Neural progenitor cell (in vitro differentiated cells): ENCODE measurements at regions not wholly inside any gene's neighbourhood (a gene's known extent, or its start where the extent isn't known, plus 50 kb on each side); places are given as distances from the start of the nearest gene placed in this dataset.

Experiments
- DNase-seq: peaks from one replicate; pipeline ENCODE4 v3.0.0-alpha.2; 2016; ENCODE audit warnings: low spot score
- H2AFZ ChIP-seq: fragments of 200-600 bp; sonication (generic); replicated peaks from 2 replicates; pipeline ENCODE4 v1.6.1; 2016; ENCODE audit warnings: antibody characterized with exemption
- H3F3A ChIP-seq: fragments of 200-600 bp; sonication (generic); 2 replicates; pipeline ENCODE4 v1.6.1; 2016; ENCODE audit warnings: antibody characterized with exemption, low read depth
- H3K27ac ChIP-seq: fragments of 200-600 bp; sonication (generic); 2 replicates; pipeline ENCODE4 v1.5.1; 2016; ENCODE audit warnings: mild to moderate bottlenecking
- H3K27me3 ChIP-seq: fragments of 200-600 bp; sonication (generic); 2 replicates; pipeline ENCODE4 v1.6.1; 2016; ENCODE audit warnings: mild to moderate bottlenecking, moderate library complexity
- H3K36me3 ChIP-seq: fragments of 200-600 bp; sonication (generic); 2 replicates; pipeline ENCODE4 v1.5.1; 2016
- H3K4me1 ChIP-seq: fragments of 200-600 bp; sonication (generic); 2 replicates; pipeline ENCODE4 v1.6.1; 2016; ENCODE audit warnings: mixed run types
- H3K4me2 ChIP-seq: fragments of 200-600 bp; sonication (generic); 2 replicates; pipeline ENCODE4 v1.6.1; 2016
- H3K4me3 ChIP-seq: fragments of 200-600 bp; sonication (generic); 2 replicates; pipeline ENCODE4 v1.5.1; 2016
- H3K79me2 ChIP-seq: fragments of 200-600 bp; sonication (generic); 2 replicates; pipeline ENCODE4 v1.6.1; 2016; ENCODE audit warnings: low read depth
- H3K9ac ChIP-seq: fragments of 200-600 bp; sonication (generic); 2 replicates; pipeline ENCODE4 v1.6.1; 2016
- H3K9me3 ChIP-seq: fragments of 200-600 bp; sonication (generic); 2 replicates; pipeline ENCODE4 v1.5.1; 2016; ENCODE audit warnings: low read depth
- H4K20me1 ChIP-seq: fragments of 200-600 bp; sonication (generic); 2 replicates; pipeline ENCODE4 v1.6.1; 2016; ENCODE audit warnings: low read depth
- H3K27ac Mint-ChIP-seq: 3 replicates; pipeline ENCODE4 v1.8.0; 2021; ENCODE audit warnings: mixed read lengths
- H3K27me3 Mint-ChIP-seq: 2 replicates; pipeline ENCODE4 v1.8.0; 2022; ENCODE audit warnings: low read depth, mild to moderate bottlenecking, inconsistent platforms, moderate library complexity, mixed read lengths; ENCODE audit not compliant: insufficient read depth
- H3K36me3 Mint-ChIP-seq: 3 replicates; pipeline ENCODE4 v1.8.0; 2021; ENCODE audit warnings: mixed read lengths
- H3K4me1 Mint-ChIP-seq: 3 replicates; pipeline ENCODE4 v1.8.0; 2021; ENCODE audit warnings: mixed read lengths
- H3K4me3 Mint-ChIP-seq: 3 replicates; pipeline ENCODE4 v1.8.0; 2021; ENCODE audit warnings: mild to moderate bottlenecking, moderate library complexity, mixed read lengths
- H3K9me3 Mint-ChIP-seq: 3 replicates; pipeline ENCODE4 v1.8.0; 2020; ENCODE audit warnings: mixed read lengths
- EZH2 ChIP-seq: fragments of 200-600 bp; sonication (generic); IDR thresholded peaks from 2 replicates; pipeline ENCODE4 v1.6.1; 2017; ENCODE audit warnings: antibody characterized with exemption, mild to moderate bottlenecking, moderate library complexity
- EZH2phosphoT487 ChIP-seq: fragments of 200-600 bp; sonication (generic); IDR thresholded peaks from 2 replicates; pipeline ENCODE4 v1.6.1; 2017; ENCODE audit warnings: antibody characterized with exemption
- TF ChIP-seq, protein P1 (sequence below): fragments of 200-600 bp; sonication (generic); IDR thresholded peaks from 2 replicates; pipeline ENCODE4 v1.5.1; 2017; ENCODE audit warnings: antibody characterized with exemption, mild to moderate bottlenecking

DNA sequence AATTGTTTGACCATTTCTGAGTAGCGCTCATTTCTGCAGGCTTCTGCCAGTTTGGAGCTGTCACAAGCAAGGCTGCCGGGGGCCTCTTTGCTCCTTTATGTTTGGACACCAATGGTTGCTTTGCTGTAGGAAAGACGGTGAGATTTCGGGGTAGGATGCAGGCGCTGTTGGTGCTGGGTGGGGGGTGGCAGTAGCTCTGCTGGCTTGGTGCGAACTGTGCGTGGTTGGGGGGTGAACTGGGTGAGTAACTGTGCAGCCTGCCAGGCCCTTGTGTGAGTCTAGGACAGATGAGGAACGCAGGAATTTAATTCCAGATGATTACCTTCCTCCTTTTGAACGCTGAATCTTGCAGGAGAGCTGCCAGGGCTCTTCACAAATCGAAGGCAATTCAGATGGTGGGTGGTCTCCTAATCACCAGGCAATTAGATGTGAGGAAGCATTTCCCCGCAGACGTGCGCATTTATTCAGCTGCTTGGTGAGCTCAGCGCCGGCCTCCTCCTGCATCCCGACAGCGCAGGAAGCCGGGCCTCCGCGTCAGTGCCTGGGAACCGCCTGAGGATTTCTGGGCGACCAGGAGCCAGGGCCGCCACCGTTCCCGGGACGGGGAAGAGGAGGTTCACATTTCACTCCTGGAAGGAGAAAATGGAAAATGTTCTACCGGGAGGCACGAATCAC, 154.4 kb downstream of the FOXL1 start:
- Mint-ChIP-seq H3K9me3 (peaks cover 2% of the 10 kb centered on the region), H3K27me3 (peaks cover 21% of the 10 kb centered on the region), H3K4me3 (peak overlapping the region; percentile 48), H3K4me1 (peaks cover 63% of the 10 kb centered on the region), H3K27ac (no peak overlapping the region), H3K36me3 (no peaks in the 10 kb centered on the region)
- Histone ChIP-seq H2AFZ (no peak overlapping the region), H3K9me3 (no peaks in the 10 kb centered on the region), H3K4me3 (peak overlapping the region; percentile 1), H3K9ac (no peak overlapping the region), H3K79me2 (no peaks in the 10 kb centered on the region), H3K27ac (no peak overlapping the region), H3K27me3 (peaks cover 28% of the 10 kb centered on the region), H3K4me1 (peaks cover 46% of the 10 kb centered on the region), H4K20me1 (no peaks in the 10 kb centered on the region), H3F3A (peaks cover 13% of the 10 kb centered on the region), H3K36me3 (no peaks in the 10 kb centered on the region), H3K4me2 (peak overlapping the region; percentile 35)
- no peak for TF ChIP-seq EZH2
- TF ChIP-seq, protein P1, sequence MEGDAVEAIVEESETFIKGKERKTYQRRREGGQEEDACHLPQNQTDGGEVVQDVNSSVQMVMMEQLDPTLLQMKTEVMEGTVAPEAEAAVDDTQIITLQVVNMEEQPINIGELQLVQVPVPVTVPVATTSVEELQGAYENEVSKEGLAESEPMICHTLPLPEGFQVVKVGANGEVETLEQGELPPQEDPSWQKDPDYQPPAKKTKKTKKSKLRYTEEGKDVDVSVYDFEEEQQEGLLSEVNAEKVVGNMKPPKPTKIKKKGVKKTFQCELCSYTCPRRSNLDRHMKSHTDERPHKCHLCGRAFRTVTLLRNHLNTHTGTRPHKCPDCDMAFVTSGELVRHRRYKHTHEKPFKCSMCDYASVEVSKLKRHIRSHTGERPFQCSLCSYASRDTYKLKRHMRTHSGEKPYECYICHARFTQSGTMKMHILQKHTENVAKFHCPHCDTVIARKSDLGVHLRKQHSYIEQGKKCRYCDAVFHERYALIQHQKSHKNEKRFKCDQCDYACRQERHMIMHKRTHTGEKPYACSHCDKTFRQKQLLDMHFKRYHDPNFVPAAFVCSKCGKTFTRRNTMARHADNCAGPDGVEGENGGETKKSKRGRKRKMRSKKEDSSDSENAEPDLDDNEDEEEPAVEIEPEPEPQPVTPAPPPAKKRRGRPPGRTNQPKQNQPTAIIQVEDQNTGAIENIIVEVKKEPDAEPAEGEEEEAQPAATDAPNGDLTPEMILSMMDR = no peak
- peak; percentile 2 for TF ChIP-seq EZH2phosphoT487
- DNase-seq = peak; percentile 81

DNA sequence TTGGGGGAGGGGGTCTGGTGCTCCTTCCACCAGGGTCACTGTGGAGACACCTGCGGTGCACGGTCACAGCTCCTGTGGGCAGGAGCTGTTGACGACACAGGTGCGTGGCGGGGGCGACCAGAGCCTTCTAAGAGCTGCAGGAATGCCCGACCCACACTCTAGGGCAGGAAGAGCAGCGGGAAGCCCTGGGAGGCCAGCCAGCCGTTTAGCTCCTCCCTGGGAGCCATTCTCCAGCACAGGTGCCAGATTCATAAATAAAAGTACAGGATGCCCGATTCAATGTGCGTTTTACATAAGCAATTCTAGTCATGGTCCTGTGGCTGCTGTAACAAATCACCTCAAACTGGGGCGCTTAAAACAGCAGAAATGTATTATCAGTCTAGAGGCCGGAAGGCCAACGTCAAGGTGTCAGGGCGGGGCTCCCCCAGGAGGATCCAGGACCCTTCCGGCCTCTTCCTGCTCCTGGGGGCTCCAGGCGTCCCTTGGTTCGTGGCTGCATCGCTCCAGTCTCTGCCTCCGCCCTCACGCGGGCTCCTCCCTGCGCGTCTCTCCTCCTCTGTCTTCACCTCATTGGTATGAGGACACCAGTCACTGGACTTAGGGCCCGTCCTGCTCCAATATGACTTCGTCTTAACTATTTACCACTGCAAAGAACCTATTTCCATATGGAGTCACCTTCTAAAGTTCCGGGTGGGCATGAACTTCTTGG, 155.4 kb downstream of the FOXL1 start:
- peaks cover 13% of the 10 kb centered on the region for H3F3A ChIP-seq
- DNase-seq = peak; percentile 41
- peak overlapping the region; percentile 35 for H3K4me2 ChIP-seq
- H3K27me3 ChIP-seq = peaks cover 28% of the 10 kb centered on the region
- H2AFZ ChIP-seq = no peak overlapping the region
- no peak overlapping the region for H3K9ac ChIP-seq
- Mint-ChIP-seq H3K4me3 (no peak overlapping the region), H3K9me3 (peaks cover 3% of the 10 kb centered on the region), H3K27ac (no peak overlapping the region), H3K27me3 (peaks cover 23% of the 10 kb centered on the region), H3K4me1 (peaks cover 63% of the 10 kb centered on the region), H3K36me3 (no peaks in the 10 kb centered on the region)
- H3K36me3 ChIP-seq = no peaks in the 10 kb centered on the region
- no peaks in the 10 kb centered on the region for H3K79me2 ChIP-seq
- peaks cover 46% of the 10 kb centered on the region for H3K4me1 ChIP-seq
- peak overlapping the region; percentile 20 for H3K4me3 ChIP-seq
- TF ChIP-seq EZH2phosphoT487 = no peak
- TF ChIP-seq EZH2 = no peak
- TF ChIP-seq, protein P1 = no peak
- H3K27ac ChIP-seq = no peak overlapping the region
- no peaks in the 10 kb centered on the region for H4K20me1 ChIP-seq
- H3K9me3 ChIP-seq = no peaks in the 10 kb centered on the region

DNA sequence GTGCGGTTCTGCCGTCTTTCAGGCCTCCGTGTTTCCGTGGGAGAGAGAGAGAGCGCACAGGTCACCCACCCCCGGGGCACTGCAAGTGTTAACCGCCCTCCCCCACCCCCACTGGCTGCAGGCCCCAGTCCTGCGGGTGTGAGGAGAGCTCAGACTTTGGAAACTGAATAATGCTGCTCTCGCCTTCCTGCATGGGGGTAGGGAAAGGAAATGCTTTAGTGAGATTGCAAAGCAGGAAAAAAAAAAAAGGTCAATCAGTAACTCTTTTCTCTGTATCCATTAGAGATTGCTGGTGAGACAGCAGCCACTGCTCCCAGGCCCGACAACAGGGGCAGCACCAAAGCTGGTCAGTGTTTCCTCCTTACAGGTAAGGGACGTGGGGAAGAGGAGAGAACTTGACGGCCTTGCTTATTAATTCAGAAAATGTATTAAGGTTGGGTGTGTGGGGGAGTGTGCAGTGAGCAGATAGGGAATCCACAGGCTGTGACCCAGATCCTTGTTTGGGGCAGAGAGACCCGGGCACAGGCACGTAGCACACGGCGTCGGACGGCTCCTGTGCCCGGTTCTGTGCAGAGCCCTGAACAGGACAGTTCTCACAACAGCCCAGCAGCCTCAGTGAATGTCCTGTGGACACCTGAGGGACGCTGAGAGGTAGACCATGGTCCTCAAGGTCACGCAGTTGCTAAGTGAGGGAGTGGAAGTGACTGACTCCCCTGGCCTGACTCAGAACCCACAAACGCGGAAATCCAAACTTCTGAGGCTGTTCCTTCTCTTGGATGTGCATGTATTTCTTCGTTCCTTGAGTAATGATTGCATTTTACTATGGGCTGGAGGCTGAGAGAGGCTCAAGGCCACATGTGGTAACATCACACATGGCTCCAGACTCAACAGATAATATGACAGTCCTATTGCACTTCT, 156.5 kb downstream of the FOXL1 start:
- no peaks in the 10 kb centered on the region for H3K36me3 ChIP-seq
- peaks cover 13% of the 10 kb centered on the region for H3F3A ChIP-seq
- H3K9ac ChIP-seq = no peak overlapping the region
- peak overlapping the region; percentile 35 for H3K4me2 ChIP-seq
- H4K20me1 ChIP-seq = no peaks in the 10 kb centered on the region
- Mint-ChIP-seq H3K27ac (no peak overlapping the region), H3K4me1 (peaks cover 59% of the 10 kb centered on the region), H3K27me3 (peaks cover 24% of the 10 kb centered on the region), H3K9me3 (peaks cover 7% of the 10 kb centered on the region), H3K36me3 (peaks cover 2% of the 10 kb centered on the region), H3K4me3 (no peak overlapping the region)
- no peak overlapping the region for H3K27ac ChIP-seq
- no peak overlapping the region for H3K4me3 ChIP-seq
- DNase-seq = no peak
- no peaks in the 10 kb centered on the region for H3K9me3 ChIP-seq
- no peak overlapping the region for H2AFZ ChIP-seq
- no peaks in the 10 kb centered on the region for H3K79me2 ChIP-seq
- TF ChIP-seq EZH2 = no peak
- no peak for TF ChIP-seq EZH2phosphoT487
- TF ChIP-seq, protein P1 = no peak
- H3K4me1 ChIP-seq = peaks cover 46% of the 10 kb centered on the region
- H3K27me3 ChIP-seq = peaks cover 28% of the 10 kb centered on the region
